Parathyroid adenoma (tissue), 2 donors: ENCODE measurements at regions not wholly inside any gene's neighbourhood (a gene's known extent, or its start where the extent isn't known, plus 50 kb on each side); places are given as distances from the start of the nearest gene placed in this dataset.

ENCODE experiments used
- H2AFZ ChIP-seq: fragments of 300-600 bp; sonication (generic); one replicate; pipeline ENCODE4 v1.7.0; 2017; ENCODE audit warnings: antibody characterized with exemption, mild to moderate bottlenecking
- H3K27ac ChIP-seq: fragments of 300-600 bp; sonication (generic); one replicate; pipeline ENCODE4 v1.7.0; 2017
- H3K27me3 ChIP-seq: fragments of 300-600 bp; sonication (generic); one replicate; pipeline ENCODE4 v1.7.0; 2017; ENCODE audit warnings: low read length; ENCODE audit not compliant: control insufficient read depth, insufficient read depth
- H3K36me3 ChIP-seq: fragments of 300-600 bp; sonication (generic); one replicate; pipeline ENCODE4 v1.7.0; 2017; ENCODE audit warnings: low read length; ENCODE audit not compliant: control insufficient read depth, insufficient read depth
- H3K4me1 ChIP-seq: fragments of 300-600 bp; sonication (generic); one replicate; pipeline ENCODE4 v1.7.0; 2017; ENCODE audit warnings: control low read depth
- H3K4me2 ChIP-seq: fragments of 300-600 bp; sonication (generic); one replicate; pipeline ENCODE4 v1.7.0; 2017; ENCODE audit warnings: low read length
- H3K4me3 ChIP-seq: fragments of 300-600 bp; sonication (generic); one replicate; pipeline ENCODE4 v1.7.0; 2017; ENCODE audit warnings: low read depth, low read length
- H3K79me2 ChIP-seq: fragments of 300-600 bp; sonication (generic); one replicate; pipeline ENCODE4 v1.7.0; 2017; ENCODE audit warnings: control low read depth
- H3K9ac ChIP-seq: fragments of 300-600 bp; sonication (generic); one replicate; pipeline ENCODE4 v1.7.0; 2017; ENCODE audit warnings: mild to moderate bottlenecking
- H3K9me3 ChIP-seq: fragments of 300-600 bp; sonication (generic); one replicate; pipeline ENCODE4 v1.7.0; 2017; ENCODE audit warnings: low read length; ENCODE audit not compliant: control insufficient read depth
- TF ChIP-seq, protein P1 (sequence below): fragments of 300-600 bp; sonication (generic); IDR thresholded peaks from one replicate; pipeline ENCODE4 v1.7.0; 2017; ENCODE audit warnings: antibody characterized with exemption, mild to moderate bottlenecking
- donor health status: primary hyperparathyroidism.

DNA sequence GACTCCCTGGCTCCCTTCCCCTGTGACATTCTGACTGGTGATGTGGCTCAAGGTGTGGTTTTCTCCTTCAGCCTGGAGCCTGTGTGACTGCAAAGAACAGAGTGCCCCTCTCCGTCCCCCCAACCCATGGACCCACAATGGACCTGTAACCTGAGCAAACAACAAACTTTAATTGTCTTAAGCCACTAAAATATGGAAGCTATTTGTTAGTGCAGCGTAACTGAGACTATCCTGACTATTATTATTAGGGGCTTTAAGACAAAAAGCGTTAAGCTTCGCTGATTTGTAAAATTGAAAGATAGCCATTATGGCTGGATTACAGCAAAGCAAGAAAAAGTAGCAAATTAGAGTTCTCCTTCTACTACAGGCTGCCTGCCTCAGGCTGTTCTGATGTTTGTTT lies 426.9 kb downstream of the STK39 start:
- Histone ChIP-seq H3K4me3 (no peak overlapping the region), H3K4me2 (no peak overlapping the region), H3K4me1 (no peaks in the 10 kb centered on the region), H3K36me3 (no peaks in the 10 kb centered on the region), H3K79me2 (no peaks in the 10 kb centered on the region), H3K9ac (no peak overlapping the region), H3K27me3 (no peaks in the 10 kb centered on the region), H3K27ac (no peak overlapping the region), H2AFZ (no peak overlapping the region), H3K9me3 (no peaks in the 10 kb centered on the region)
- TF ChIP-seq, protein P1, sequence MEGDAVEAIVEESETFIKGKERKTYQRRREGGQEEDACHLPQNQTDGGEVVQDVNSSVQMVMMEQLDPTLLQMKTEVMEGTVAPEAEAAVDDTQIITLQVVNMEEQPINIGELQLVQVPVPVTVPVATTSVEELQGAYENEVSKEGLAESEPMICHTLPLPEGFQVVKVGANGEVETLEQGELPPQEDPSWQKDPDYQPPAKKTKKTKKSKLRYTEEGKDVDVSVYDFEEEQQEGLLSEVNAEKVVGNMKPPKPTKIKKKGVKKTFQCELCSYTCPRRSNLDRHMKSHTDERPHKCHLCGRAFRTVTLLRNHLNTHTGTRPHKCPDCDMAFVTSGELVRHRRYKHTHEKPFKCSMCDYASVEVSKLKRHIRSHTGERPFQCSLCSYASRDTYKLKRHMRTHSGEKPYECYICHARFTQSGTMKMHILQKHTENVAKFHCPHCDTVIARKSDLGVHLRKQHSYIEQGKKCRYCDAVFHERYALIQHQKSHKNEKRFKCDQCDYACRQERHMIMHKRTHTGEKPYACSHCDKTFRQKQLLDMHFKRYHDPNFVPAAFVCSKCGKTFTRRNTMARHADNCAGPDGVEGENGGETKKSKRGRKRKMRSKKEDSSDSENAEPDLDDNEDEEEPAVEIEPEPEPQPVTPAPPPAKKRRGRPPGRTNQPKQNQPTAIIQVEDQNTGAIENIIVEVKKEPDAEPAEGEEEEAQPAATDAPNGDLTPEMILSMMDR = no peak

DNA sequence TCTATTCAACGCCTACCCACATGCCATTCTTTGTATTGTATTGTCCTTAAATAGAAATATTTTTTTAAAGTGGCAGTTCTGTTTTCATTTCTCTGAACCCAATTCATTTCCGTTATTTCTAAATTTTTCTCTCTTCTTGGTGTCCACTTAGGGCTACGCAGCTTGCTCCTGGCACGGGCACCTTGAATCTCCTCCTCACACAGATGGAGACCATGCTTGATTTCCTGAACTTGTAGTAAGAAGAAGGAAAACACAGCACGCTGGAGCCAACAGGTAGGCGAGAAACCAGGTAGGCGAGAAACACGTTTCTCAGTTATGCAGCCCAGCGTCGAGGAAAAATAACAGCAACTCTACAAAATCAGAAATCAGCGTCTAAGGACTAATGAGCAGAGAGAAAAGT lies 428.9 kb downstream of the STK39 start:
- Histone ChIP-seq H3K79me2 (no peaks in the 10 kb centered on the region), H3K9ac (no peak overlapping the region), H3K27me3 (no peaks in the 10 kb centered on the region), H2AFZ (no peak overlapping the region), H3K4me2 (no peak overlapping the region), H3K27ac (no peak overlapping the region), H3K36me3 (no peaks in the 10 kb centered on the region), H3K4me3 (no peak overlapping the region), H3K9me3 (no peaks in the 10 kb centered on the region), H3K4me1 (no peaks in the 10 kb centered on the region)
- TF ChIP-seq, protein P1 = no peak

DNA sequence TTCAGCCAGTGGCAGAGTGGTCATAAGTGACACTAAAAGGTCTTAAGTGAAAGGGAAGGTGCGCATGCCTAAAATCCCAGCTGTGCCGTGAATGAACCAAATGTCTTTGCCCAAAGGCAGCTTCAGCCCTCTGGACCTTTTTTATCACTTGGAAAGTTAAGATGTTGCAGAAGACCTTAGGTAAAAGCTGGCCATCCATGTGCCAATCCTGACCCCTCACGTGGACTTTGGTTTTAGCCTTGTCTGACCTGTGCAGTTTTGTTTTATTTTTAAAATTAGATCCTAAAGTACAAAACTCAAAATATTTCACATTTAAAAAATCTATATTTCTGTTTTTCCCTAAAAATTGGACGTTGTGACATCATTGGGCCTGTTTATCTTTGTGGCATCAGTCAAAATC lies 429.5 kb downstream of the STK39 start:
- TF ChIP-seq, protein P1 = no peak
- H3K4me1 ChIP-seq = no peaks in the 10 kb centered on the region
- no peaks in the 10 kb centered on the region for H3K9me3 ChIP-seq
- H3K79me2 ChIP-seq = no peaks in the 10 kb centered on the region
- H3K9ac ChIP-seq = no peak overlapping the region
- no peak overlapping the region for H2AFZ ChIP-seq
- no peaks in the 10 kb centered on the region for H3K36me3 ChIP-seq
- no peak overlapping the region for H3K27ac ChIP-seq
- no peak overlapping the region for H3K4me3 ChIP-seq
- no peak overlapping the region for H3K4me2 ChIP-seq
- no peaks in the 10 kb centered on the region for H3K27me3 ChIP-seq

DNA sequence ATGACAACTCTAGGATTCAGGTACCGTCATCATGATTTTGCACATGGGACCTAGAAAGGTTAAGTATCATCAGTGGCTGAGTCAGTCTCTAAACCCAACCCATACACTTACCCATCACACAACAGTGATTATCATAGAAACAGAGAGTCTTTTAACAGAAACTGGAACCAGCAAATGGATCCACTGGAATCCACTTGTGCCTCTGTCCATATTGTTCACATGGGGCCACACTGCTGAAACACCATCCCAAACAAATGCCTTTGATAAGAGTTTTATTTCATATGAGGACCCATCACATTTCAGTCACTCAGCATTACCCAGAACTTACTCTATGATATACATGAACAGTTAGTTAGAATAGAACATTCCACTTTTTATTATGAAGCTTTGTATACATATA lies 430.0 kb downstream of the STK39 start:
- Histone ChIP-seq H3K27me3 (no peaks in the 10 kb centered on the region), H3K4me1 (no peaks in the 10 kb centered on the region), H3K4me3 (no peak overlapping the region), H3K27ac (no peak overlapping the region), H3K9me3 (no peaks in the 10 kb centered on the region), H3K9ac (no peak overlapping the region), H3K36me3 (no peaks in the 10 kb centered on the region), H2AFZ (no peak overlapping the region), H3K4me2 (no peak overlapping the region), H3K79me2 (no peaks in the 10 kb centered on the region)
- TF ChIP-seq, protein P1 = no peak

DNA sequence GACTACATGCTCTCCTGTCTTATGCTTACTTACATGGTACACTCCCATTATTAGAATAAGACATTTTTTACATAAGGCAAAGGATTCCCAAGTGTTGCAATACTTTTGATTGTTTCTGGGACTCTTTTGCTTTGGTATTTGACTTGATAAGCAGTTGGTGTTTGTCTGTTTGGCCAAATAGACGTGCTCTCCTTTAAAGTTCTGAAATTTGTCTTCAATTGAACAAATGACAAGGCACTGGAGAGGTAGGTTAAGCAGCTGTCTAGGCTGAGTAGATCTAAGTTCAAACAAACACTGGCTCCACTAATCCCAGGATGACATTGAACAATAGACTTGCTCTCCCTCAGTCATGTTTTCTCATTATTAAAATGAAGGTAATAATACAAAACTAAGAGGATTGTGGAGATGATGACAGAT lies 430.5 kb downstream of the STK39 start:
- no peaks in the 10 kb centered on the region for H3K4me1 ChIP-seq
- H3K4me2 ChIP-seq = no peak overlapping the region
- H3K27ac ChIP-seq = no peak overlapping the region
- H3K4me3 ChIP-seq = no peak overlapping the region
- no peak overlapping the region for H2AFZ ChIP-seq
- H3K9me3 ChIP-seq = no peaks in the 10 kb centered on the region
- H3K27me3 ChIP-seq = no peaks in the 10 kb centered on the region
- TF ChIP-seq, protein P1 = no peak
- H3K9ac ChIP-seq = no peak overlapping the region
- H3K36me3 ChIP-seq = no peaks in the 10 kb centered on the region
- no peaks in the 10 kb centered on the region for H3K79me2 ChIP-seq
